HEK293 (cell line): ENCODE measurements at regions not wholly inside any gene's neighbourhood (a gene's known extent, or its start where the extent isn't known, plus 50 kb on each side); places are given as distances from the start of the nearest gene placed in this dataset.

Source experiments
- CTCF ChIA-PET: fragments of 350-600 bp; formaldehyde crosslinking; extraction: SDS; loops from one replicate; lab custom pipeline; 2021; ENCODE audit warnings: antibody characterized with exemption; lab: Yijun Ruan, JAX
- POLR2A ChIA-PET: fragments of 300-600 bp; formaldehyde crosslinking; extraction: SDS; loops from one replicate; lab custom pipeline; 2020; ENCODE audit warnings: antibody characterized with exemption, inconsistent platforms; lab: Yijun Ruan, JAX
- H3K27ac ChIP-seq: fragments of 200-500 bp; sonication (Bioruptor generic); 2 replicates; pipeline ENCODE4 v1.5.1; 2014; ENCODE audit warnings: low read depth, low read length, control low read depth, inconsistent platforms; ENCODE audit errors: extremely low read depth
- H3K36me3 ChIP-seq, 2 experiments: fragments of 200-500 bp in 1 of 2; sonication (Bioruptor generic) in 1 of 2; 1 replicate in 1 of 2; 2 replicates in 1 of 2; pipeline ENCODE4 v1.5.1; 2014 to 2017; ENCODE audit warnings: inconsistent platforms in 2 of 2, low read length in 2 of 2; ENCODE audit not compliant: control insufficient read depth in 2 of 2, insufficient read depth in 1 of 2
- H3K4me1 ChIP-seq: fragments of 200-500 bp; sonication (Bioruptor generic); 2 replicates; pipeline ENCODE4 v1.5.1; 2014; ENCODE audit warnings: mild to moderate bottlenecking, low read length, inconsistent platforms; ENCODE audit not compliant: control insufficient read depth, insufficient read depth
- H3K4me3 ChIP-seq: 2 replicates; pipeline ENCODE4 v1.5.1; 2011; ENCODE audit warnings: low read depth, mild to moderate bottlenecking, control low read depth, low read length, moderate library complexity
- H3K9me3 ChIP-seq: fragments of 200-500 bp; sonication (Bioruptor generic); 2 replicates; pipeline ENCODE4 v1.5.1; 2014; ENCODE audit warnings: low read depth, low read length, inconsistent platforms; ENCODE audit not compliant: control insufficient read depth, insufficient read depth
- CTCF ChIP-seq: fragments of 450-650 bp; formaldehyde crosslinking; IDR thresholded peaks from 2 replicates; pipeline ENCODE4 v1.5.1; 2016; ENCODE audit warnings: missing biosample characterization, missing genetic modification characterization
- FEZF1 ChIP-seq: fragments of 450-650 bp; formaldehyde crosslinking; IDR thresholded peaks from 2 replicates; pipeline ENCODE4 v1.5.1; 2016; ENCODE audit warnings: missing biosample characterization, missing genetic modification characterization
- GLI4 ChIP-seq: fragments of 450-650 bp; formaldehyde crosslinking; IDR thresholded peaks from 2 replicates; pipeline ENCODE4 v1.5.1; 2016; ENCODE audit warnings: missing biosample characterization, missing genetic modification characterization
- HOXA7 ChIP-seq: sonication (generic); formaldehyde crosslinking; IDR thresholded peaks from 2 replicates; pipeline ENCODE4 v1.8.1; 2022; ENCODE audit warnings: missing genetic modification reagents, borderline replicate concordance
- IKZF3 ChIP-seq: fragments of 450-650 bp; IDR thresholded peaks from 2 replicates; pipeline ENCODE4 v1.5.0; 2018; ENCODE audit warnings: missing biosample characterization, mild to moderate bottlenecking, missing genetic modification characterization, moderate library complexity
- KLF16 ChIP-seq: fragments of 450-650 bp; formaldehyde crosslinking; IDR thresholded peaks from 2 replicates; pipeline ENCODE4 v1.5.1; 2017; ENCODE audit warnings: missing biosample characterization, missing genetic modification characterization
- KLF17 ChIP-seq: fragments of 450-650 bp; formaldehyde crosslinking; IDR thresholded peaks from 2 replicates; pipeline ENCODE4 v1.5.1; 2016; ENCODE audit warnings: missing biosample characterization, missing genetic modification characterization
- WT1 ChIP-seq: fragments of 450-650 bp; formaldehyde crosslinking; IDR thresholded peaks from 2 replicates; pipeline ENCODE4 v1.5.1; 2016; ENCODE audit warnings: missing biosample characterization, missing genetic modification characterization
- YY1 ChIP-seq: fragments of 450-650 bp; formaldehyde crosslinking; IDR thresholded peaks from 2 replicates; pipeline ENCODE4 v1.5.1; 2018; ENCODE audit warnings: missing biosample characterization, missing genetic modification characterization
- YY2 ChIP-seq: fragments of 450-650 bp; formaldehyde crosslinking; IDR thresholded peaks from 2 replicates; pipeline ENCODE4 v1.5.1; 2016; ENCODE audit warnings: missing biosample characterization, missing genetic modification characterization
- ZFHX2 ChIP-seq: fragments of 450-650 bp; formaldehyde crosslinking; conservative IDR thresholded peaks from 2 replicates; pipeline ENCODE4 v1.5.1; 2016; ENCODE audit warnings: missing biosample characterization, missing genetic modification characterization
- ZNF148 ChIP-seq: fragments of 450-650 bp; formaldehyde crosslinking; IDR thresholded peaks from 2 replicates; pipeline ENCODE4 v1.5.0; 2017; ENCODE audit warnings: missing biosample characterization, missing genetic modification characterization, borderline replicate concordance
- ZNF266 ChIP-seq: fragments of 450-650 bp; formaldehyde crosslinking; IDR thresholded peaks from 2 replicates; pipeline ENCODE4 v1.5.1; 2016; ENCODE audit warnings: missing biosample characterization, missing genetic modification characterization, low read depth
- ZNF274 ChIP-seq, 2 experiments: fragments of 200-500 bp in 1 of 2; fragments of 450-650 bp in 1 of 2; sonication (Bioruptor generic) in 1 of 2; formaldehyde crosslinking in 1 of 2; IDR thresholded peaks; 2 replicates each; pipeline versions ENCODE4 v1.5.1 to v1.6.1; 2014 to 2016; ENCODE audit warnings: borderline replicate concordance in 1 of 2, inconsistent platforms in 1 of 2, low read length in 1 of 2, missing biosample characterization in 1 of 2, missing genetic modification characterization in 1 of 2
- ZNF324 ChIP-seq: fragments of 450-650 bp; formaldehyde crosslinking; IDR thresholded peaks from 2 replicates; pipeline ENCODE4 v1.5.1; 2016; ENCODE audit warnings: missing biosample characterization, missing genetic modification characterization
- ZNF391 ChIP-seq: fragments of 450-650 bp; formaldehyde crosslinking; IDR thresholded peaks from 2 replicates; pipeline ENCODE4 v1.5.1; 2016; ENCODE audit warnings: low read depth, missing biosample characterization, missing genetic modification characterization, borderline replicate concordance
- ZNF561 ChIP-seq: fragments of 450-650 bp; IDR thresholded peaks from 2 replicates; pipeline ENCODE4 v1.5.1; 2018; ENCODE audit warnings: missing biosample characterization, missing genetic modification characterization, borderline replicate concordance
- ZNF571 ChIP-seq: fragments of 450-650 bp; formaldehyde crosslinking; IDR thresholded peaks from 2 replicates; pipeline ENCODE4 v1.5.0; 2017; ENCODE audit warnings: missing biosample characterization, missing genetic modification characterization
- ZNF660 ChIP-seq: fragments of 450-650 bp; IDR thresholded peaks from 2 replicates; pipeline ENCODE4 v1.5.1; 2018; ENCODE audit warnings: missing biosample characterization, mild to moderate bottlenecking, missing genetic modification characterization
- ZNF692 ChIP-seq: fragments of 450-650 bp; formaldehyde crosslinking; IDR thresholded peaks from 2 replicates; pipeline ENCODE4 v1.5.1; 2016; ENCODE audit warnings: missing biosample characterization, missing genetic modification characterization
- ZNF701 ChIP-seq: fragments of 450-650 bp; formaldehyde crosslinking; IDR thresholded peaks from 2 replicates; pipeline ENCODE4 v1.5.1; 2016; ENCODE audit warnings: missing biosample characterization, missing genetic modification characterization
- ZNF777 ChIP-seq: fragments of 450-650 bp; formaldehyde crosslinking; IDR thresholded peaks from 2 replicates; pipeline ENCODE4 v1.5.1; 2017; ENCODE audit warnings: missing biosample characterization, missing genetic modification characterization, borderline replicate concordance
- ZNF791 ChIP-seq: fragments of 450-650 bp; formaldehyde crosslinking; IDR thresholded peaks from 2 replicates; pipeline ENCODE4 v1.5.1; 2016; ENCODE audit warnings: missing biosample characterization, missing genetic modification characterization
- ZSCAN30 ChIP-seq: fragments of 450-650 bp; IDR thresholded peaks from 2 replicates; pipeline ENCODE4 v1.5.1; 2018; ENCODE audit warnings: missing biosample characterization, mild to moderate bottlenecking, missing genetic modification characterization, moderate library complexity
- TF ChIP-seq, protein P1 (sequence below): fragments of 450-650 bp; formaldehyde crosslinking; IDR thresholded peaks from 2 replicates; pipeline ENCODE4 v1.5.1; 2016; ENCODE audit warnings: missing biosample characterization, missing genetic modification characterization

DNA sequence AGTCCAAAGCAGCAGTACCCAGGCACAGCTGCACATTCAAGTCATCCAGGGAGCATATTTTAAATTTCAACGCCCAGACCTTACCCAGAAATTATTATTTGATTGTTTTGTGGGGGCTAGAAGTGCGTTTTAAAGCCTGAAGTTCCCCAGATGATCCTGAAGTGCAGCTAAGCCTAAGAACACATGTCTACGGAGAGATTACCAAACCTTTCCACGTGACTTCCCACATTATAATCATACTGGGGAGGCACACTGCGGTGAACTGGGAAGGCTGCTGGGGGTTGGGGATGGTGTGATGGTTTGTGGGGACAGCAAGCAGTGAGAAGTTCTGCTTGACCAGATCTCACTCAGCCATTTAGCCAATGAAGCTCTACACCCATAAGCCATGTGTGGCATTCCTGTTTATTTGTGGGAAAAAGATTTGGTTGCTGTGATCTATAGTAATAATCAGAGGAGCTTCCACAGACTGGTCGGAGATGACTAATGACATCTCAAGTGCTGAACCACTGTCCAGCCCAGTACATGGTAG is 93.4 kb upstream of the CDH6 start (continued):
- TF ChIP-seq, protein P1, sequence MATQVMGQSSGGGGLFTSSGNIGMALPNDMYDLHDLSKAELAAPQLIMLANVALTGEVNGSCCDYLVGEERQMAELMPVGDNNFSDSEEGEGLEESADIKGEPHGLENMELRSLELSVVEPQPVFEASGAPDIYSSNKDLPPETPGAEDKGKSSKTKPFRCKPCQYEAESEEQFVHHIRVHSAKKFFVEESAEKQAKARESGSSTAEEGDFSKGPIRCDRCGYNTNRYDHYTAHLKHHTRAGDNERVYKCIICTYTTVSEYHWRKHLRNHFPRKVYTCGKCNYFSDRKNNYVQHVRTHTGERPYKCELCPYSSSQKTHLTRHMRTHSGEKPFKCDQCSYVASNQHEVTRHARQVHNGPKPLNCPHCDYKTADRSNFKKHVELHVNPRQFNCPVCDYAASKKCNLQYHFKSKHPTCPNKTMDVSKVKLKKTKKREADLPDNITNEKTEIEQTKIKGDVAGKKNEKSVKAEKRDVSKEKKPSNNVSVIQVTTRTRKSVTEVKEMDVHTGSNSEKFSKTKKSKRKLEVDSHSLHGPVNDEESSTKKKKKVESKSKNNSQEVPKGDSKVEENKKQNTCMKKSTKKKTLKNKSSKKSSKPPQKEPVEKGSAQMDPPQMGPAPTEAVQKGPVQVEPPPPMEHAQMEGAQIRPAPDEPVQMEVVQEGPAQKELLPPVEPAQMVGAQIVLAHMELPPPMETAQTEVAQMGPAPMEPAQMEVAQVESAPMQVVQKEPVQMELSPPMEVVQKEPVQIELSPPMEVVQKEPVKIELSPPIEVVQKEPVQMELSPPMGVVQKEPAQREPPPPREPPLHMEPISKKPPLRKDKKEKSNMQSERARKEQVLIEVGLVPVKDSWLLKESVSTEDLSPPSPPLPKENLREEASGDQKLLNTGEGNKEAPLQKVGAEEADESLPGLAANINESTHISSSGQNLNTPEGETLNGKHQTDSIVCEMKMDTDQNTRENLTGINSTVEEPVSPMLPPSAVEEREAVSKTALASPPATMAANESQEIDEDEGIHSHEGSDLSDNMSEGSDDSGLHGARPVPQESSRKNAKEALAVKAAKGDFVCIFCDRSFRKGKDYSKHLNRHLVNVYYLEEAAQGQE: no peak
- TF ChIP-seq ZFHX2 (tag by site-specific recombination): no peak

DNA sequence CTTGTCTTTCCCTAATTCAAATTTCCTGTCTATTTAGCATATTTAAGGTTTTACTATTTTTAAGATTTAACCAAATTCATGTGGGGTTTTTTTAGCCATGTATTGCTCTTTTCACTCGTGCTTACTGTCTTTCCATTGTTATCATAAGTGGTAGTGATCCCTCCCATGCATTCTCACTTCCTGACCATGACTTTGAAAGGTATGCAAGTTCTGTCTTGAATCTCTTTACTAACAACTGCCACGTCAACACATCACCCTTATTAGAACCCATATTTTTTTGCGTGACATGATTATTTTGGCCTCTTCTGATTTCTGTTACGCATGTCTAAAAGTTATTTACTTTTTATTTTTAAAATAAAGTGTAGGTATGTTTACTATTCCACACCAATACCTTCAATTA is 94.7 kb upstream of the CDH6 start:
- Histone ChIP-seq H3K36me3 (no peaks in the 10 kb centered on the region), H3K4me3 (no peak overlapping the region), H3K27ac (no peak overlapping the region), H3K9me3 (no peaks in the 10 kb centered on the region), H3K4me1 (no peaks in the 10 kb centered on the region)
- ChIA-PET POLR2A (no interaction called here), CTCF (no interaction called here)
- TF ChIP-seq HOXA7: no peak
- TF ChIP-seq ZNF701: no peak
- TF ChIP-seq CTCF (tag by site-specific recombination): no peak
- no peak for TF ChIP-seq ZNF660 (tag by site-specific recombination)
- no peak for TF ChIP-seq ZNF391 (tag by site-specific recombination)
- no peak for TF ChIP-seq IKZF3
- TF ChIP-seq KLF16 (tag by site-specific recombination): no peak
- TF ChIP-seq ZNF324 (tag by site-specific recombination): no peak
- TF ChIP-seq WT1 (tag by site-specific recombination): no peak
- TF ChIP-seq KLF17: no peak
- no peak for TF ChIP-seq ZNF777 (tag by site-specific recombination)
- no peak for TF ChIP-seq FEZF1 (tag by site-specific recombination)
- no peak for TF ChIP-seq ZNF274 (IDR thresholded peaks at IDR 0.05; ENCODE audit: low read length)
- no peak for TF ChIP-seq ZNF274 (tag by site-specific recombination; IDR thresholded peaks at IDR 0.05; ENCODE audit: borderline replicate concordance)
- TF ChIP-seq, all 188 proteins: peak for 0

DNA sequence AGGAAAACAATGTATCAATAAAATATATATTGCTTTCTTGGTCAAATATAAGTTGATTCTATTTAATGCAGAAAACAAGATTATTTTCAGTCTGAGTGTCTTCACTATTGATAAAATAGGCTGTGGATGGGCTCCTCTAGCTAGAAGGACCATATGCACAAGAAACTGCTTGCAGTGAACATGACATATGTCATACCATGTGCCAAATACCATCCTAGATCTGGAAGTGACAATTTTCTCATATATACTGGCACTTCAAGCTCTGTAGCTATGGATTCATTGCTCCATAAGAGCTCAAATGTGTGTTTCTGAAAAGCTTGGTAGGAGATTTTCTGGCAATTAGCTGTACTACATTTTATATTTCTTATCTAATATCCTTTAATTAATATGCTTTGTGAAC is 95.6 kb upstream of the CDH6 start:
- ChIA-PET CTCF (no interaction called here), POLR2A (no interaction called here)
- H3K4me1 ChIP-seq: no peaks in the 10 kb centered on the region
- H3K4me3 ChIP-seq: no peak overlapping the region
- H3K36me3 ChIP-seq: no peaks in the 10 kb centered on the region
- no peak overlapping the region for H3K27ac ChIP-seq
- no peak for TF ChIP-seq ZNF791 (tag by site-specific recombination)
- no peak for TF ChIP-seq ZSCAN30 (tag by site-specific recombination)
- TF ChIP-seq ZNF561 (tag by site-specific recombination): no peak
- TF ChIP-seq ZNF571: no peak
- TF ChIP-seq ZNF266: no peak
- no peak for TF ChIP-seq ZNF148
- no peak for TF ChIP-seq YY1 (tag by site-specific recombination)
- TF ChIP-seq ZNF692 (tag by site-specific recombination): no peak
- no peak for TF ChIP-seq YY2
- TF ChIP-seq GLI4 (tag by site-specific recombination): no peak
- no peaks in the 10 kb centered on the region for H3K9me3 ChIP-seq
